Peyer's patch (tissue), 4 donors: ENCODE measurements at regions not wholly inside any gene's neighbourhood (a gene's known extent, or its start where the extent isn't known, plus 50 kb on each side); places are given as distances from the start of the nearest gene placed in this dataset.

Source experiments
- DNase-seq, 3 donors: peaks; one replicate each; pipeline ENCODE4 v3.0.0-alpha.2; 2017 to 2019
- H3K27ac ChIP-seq, 4 donors: fragments of 200-600 bp; sonication (generic); one replicate each; pipeline ENCODE4 v1.5.1; 2016 to 2019
- H3K27me3 ChIP-seq, 2 donors: fragments of 200-600 bp; sonication (generic); one replicate each; pipeline ENCODE4 v1.5.1; 2019
- H3K36me3 ChIP-seq, 3 donors: fragments of 200-600 bp; sonication (generic); one replicate each; pipeline ENCODE4 v1.5.1; 2016 to 2019
- H3K4me1 ChIP-seq, 4 donors: fragments of 200-600 bp; sonication (generic); one replicate each; pipeline ENCODE4 v1.5.1; 2016 to 2019
- H3K4me3 ChIP-seq, 4 donors: fragments of 200-600 bp; sonication (generic); 1 replicate in 3 of 4; 2 replicates in 1 of 4; pipeline ENCODE4 v1.5.1; 2016 to 2019; ENCODE audit warnings: mild to moderate bottlenecking in 1 of 4
- H3K9me3 ChIP-seq, 4 donors: fragments of 200-600 bp; sonication (generic); one replicate each; pipeline ENCODE4 v1.5.1; 2016 to 2019; ENCODE audit warnings: mild to moderate bottlenecking in 1 of 4
- POLR2A ChIP-seq, 2 donors: fragments of 450-650 bp; IDR thresholded peaks; one replicate each; pipeline ENCODE4 v1.5.1; 2017; ENCODE audit warnings: antibody characterized with exemption in 2 of 2, mild to moderate bottlenecking in 2 of 2, moderate library complexity in 2 of 2
- TF ChIP-seq, protein P1 (sequence below), 6 experiments: fragments of 450-650 bp in 4 of 6; fragments of 200-600 bp in 2 of 6; sonication (generic) in 1 of 6; IDR thresholded peaks; one replicate each; pipeline ENCODE4 v1.5.1; 2017 to 2019; ENCODE audit warnings: antibody characterized with exemption in 6 of 6, mild to moderate bottlenecking in 3 of 6, moderate library complexity in 1 of 6

DNA sequence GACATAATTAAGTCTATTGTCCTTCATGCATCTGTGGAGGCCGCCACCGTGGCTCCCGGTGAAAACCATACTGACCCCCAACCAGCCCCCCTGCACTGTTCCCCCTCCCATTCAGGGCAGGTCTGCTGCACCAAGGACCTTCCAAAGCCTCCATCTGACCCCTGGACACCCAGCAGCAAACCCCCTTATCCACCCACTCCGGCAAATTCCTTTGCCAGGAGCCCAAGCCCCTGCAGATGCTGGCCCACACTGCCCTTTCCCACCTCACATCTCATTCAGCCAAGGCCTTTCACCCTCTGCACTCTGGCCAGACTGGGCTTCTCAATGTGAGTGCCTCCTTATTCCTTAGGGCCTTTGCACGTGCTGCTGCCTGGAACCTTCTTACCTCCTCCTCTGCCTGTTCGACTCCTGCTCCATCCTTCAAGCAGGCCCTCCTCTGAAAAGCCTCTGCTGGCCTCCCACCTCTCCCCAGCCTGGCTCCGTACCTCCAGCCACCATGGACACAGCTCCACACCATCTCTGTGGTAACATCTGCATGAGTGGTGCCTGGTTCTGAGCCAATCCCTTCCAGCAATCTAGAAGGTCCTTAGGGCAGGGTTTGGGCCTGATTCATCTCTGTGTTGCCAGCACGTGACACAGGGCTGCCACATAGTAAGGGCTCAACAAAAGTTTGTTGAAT, 230.7 kb downstream of the BCL11B start:
- TF ChIP-seq, protein P1, sequence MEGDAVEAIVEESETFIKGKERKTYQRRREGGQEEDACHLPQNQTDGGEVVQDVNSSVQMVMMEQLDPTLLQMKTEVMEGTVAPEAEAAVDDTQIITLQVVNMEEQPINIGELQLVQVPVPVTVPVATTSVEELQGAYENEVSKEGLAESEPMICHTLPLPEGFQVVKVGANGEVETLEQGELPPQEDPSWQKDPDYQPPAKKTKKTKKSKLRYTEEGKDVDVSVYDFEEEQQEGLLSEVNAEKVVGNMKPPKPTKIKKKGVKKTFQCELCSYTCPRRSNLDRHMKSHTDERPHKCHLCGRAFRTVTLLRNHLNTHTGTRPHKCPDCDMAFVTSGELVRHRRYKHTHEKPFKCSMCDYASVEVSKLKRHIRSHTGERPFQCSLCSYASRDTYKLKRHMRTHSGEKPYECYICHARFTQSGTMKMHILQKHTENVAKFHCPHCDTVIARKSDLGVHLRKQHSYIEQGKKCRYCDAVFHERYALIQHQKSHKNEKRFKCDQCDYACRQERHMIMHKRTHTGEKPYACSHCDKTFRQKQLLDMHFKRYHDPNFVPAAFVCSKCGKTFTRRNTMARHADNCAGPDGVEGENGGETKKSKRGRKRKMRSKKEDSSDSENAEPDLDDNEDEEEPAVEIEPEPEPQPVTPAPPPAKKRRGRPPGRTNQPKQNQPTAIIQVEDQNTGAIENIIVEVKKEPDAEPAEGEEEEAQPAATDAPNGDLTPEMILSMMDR (IDR thresholded peaks at IDR 0.05) = no peak
- no peak for TF ChIP-seq POLR2A (IDR thresholded peaks at IDR 0.05)
- DNase-seq = no peak
- Histone ChIP-seq H3K4me1 (peaks cover 0 to 2% (median 0%) of the 10 kb centered on the region in 4 donors), H3K9me3 (no peaks in the 10 kb centered on the region), H3K27ac (no peak overlapping the region), H3K36me3 (no peaks in the 10 kb centered on the region), H3K27me3 (no peaks in the 10 kb centered on the region), H3K4me3 (no peak overlapping the region)

DNA sequence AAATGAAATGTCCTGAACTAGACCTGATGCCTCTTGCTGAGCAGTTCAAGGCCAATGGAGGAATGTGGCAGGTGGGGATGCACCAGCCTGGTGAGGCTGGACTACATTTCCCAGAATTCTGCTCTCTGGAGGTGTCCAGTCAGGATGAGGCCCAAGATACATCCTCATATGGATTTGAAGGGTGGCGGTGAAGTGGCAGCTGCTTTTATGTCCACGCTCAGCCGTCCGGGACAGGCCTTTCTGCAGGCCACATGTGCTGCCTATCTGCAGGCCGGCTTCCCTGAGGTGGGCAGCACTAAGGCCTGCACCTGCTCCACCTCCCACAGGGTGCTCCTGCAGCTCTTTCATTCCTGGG, 230.2 kb downstream of the BCL11B start:
- H3K9me3 ChIP-seq = no peaks in the 10 kb centered on the region
- no peaks in the 10 kb centered on the region for H3K27me3 ChIP-seq
- no peak for TF ChIP-seq POLR2A (IDR thresholded peaks at IDR 0.05)
- TF ChIP-seq, protein P1 (IDR thresholded peaks at IDR 0.05) = no peak
- no peaks in the 10 kb centered on the region for H3K4me1 ChIP-seq
- no peak overlapping the region for H3K27ac ChIP-seq
- no peak for DNase-seq
- H3K36me3 ChIP-seq = no peaks in the 10 kb centered on the region
- H3K4me3 ChIP-seq = no peak overlapping the region

DNA sequence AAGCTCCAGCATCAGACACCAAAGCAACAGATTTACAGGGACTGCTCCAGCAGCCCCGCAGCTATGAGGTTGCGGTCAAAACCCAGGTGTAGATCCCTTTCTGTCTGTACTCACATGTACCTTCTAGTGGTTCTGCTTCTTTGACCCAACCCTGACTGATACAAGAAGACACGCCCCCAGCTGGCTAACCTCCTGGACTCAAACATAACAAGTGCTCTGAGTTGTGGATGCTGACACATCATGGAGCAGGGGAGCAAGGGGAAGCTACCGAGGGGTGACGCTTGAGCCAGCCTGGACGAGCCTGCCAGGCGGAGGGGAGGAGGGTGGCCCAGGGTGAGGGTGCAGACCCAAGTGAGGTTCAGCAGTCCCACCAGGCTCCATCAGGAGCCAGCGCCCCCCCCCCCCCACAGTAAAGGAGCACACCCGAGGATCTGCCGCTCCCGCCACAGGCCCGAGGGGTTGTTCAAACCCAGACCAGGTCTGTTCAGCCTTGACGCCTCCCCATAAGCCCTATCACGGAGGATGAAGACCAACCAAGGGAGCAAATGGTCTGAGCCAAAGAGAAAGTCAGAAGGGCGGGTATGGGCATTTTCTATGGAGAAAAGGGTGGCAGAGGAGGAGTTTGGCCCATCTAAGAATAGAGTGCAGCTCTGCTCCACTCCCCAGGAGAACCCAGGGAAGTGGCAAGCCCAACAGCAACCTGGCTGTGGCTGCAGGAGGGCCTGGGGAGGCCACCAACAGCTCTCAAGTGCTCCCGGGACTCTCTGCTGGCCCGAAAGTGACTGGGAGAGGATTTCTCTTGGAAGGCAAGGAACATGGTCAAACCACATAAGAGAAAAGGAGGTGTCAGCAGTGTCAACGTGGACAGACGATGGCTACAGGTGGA, 229.4 kb downstream of the BCL11B start:
- Histone ChIP-seq H3K27ac (no peak overlapping the region), H3K27me3 (no peaks in the 10 kb centered on the region), H3K36me3 (no peaks in the 10 kb centered on the region), H3K4me1 (no peaks in the 10 kb centered on the region), H3K9me3 (no peaks in the 10 kb centered on the region), H3K4me3 (no peak overlapping the region)
- TF ChIP-seq, protein P1 (IDR thresholded peaks at IDR 0.05) = no peak
- TF ChIP-seq POLR2A (IDR thresholded peaks at IDR 0.05) = no peak
- DNase-seq = no peak

DNA sequence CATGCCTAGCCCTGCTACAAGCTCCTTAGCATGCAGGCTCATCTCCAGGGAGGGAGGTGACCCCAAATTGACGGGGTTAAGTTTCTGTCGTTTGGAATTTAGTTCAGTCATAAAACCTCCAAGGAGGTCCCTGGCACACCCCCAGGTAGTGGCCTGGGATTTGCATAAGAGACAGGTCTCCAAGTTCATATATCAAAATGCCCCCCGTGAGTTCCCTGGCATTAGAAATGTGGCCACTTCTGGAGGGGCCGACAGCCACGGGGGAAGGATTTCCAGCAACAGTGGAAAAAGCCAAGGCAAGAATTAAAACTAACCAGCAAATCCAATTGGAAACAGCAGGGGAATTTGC, 228.8 kb downstream of the BCL11B start:
- no peak for DNase-seq
- H3K4me3 ChIP-seq = no peak overlapping the region
- TF ChIP-seq, protein P1 (IDR thresholded peaks at IDR 0.05) = no peak
- no peak for TF ChIP-seq POLR2A (IDR thresholded peaks at IDR 0.05)
- no peaks in the 10 kb centered on the region for H3K4me1 ChIP-seq
- H3K27me3 ChIP-seq = no peaks in the 10 kb centered on the region
- H3K9me3 ChIP-seq = no peaks in the 10 kb centered on the region
- no peak overlapping the region for H3K27ac ChIP-seq
- H3K36me3 ChIP-seq = no peaks in the 10 kb centered on the region

DNA sequence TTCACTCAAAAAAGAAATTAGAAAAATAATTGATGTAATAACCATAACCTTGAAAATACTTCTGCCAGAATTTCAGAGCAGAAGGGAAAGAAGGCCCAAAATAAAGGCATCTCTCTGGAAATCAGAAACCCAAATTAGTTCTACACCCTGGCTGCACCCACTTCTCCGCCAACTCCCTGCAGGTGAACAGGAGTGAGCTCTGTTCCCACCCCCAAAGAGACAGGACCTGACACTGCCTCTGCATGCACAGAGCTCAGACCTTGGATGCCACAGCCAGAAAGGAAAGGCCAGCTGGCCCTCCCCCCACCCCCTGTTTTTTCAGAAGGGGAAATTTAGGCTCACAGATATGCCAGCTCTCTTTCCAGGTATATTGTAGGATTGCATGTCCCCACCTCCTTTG, 228.2 kb downstream of the BCL11B start:
- no peaks in the 10 kb centered on the region for H3K27me3 ChIP-seq
- H3K27ac ChIP-seq = no peak overlapping the region
- no peaks in the 10 kb centered on the region for H3K36me3 ChIP-seq
- no peak overlapping the region for H3K4me3 ChIP-seq
- no peaks in the 10 kb centered on the region for H3K9me3 ChIP-seq
- TF ChIP-seq POLR2A (IDR thresholded peaks at IDR 0.05) = no peak
- TF ChIP-seq, protein P1 (IDR thresholded peaks at IDR 0.05) = no peak
- H3K4me1 ChIP-seq = no peaks in the 10 kb centered on the region
- no peak for DNase-seq
